GM23338 (cell line): ENCODE measurements at regions not wholly inside any gene's neighbourhood (a gene's known extent, or its start where the extent isn't known, plus 50 kb on each side); places are given as distances from the start of the nearest gene placed in this dataset.

Experiments
- CREB1 ChIP-seq: fragments of 250-450 bp; sonication (Bioruptor Pico); IDR thresholded peaks from 2 replicates; pipeline ENCODE4 v1.5.0; 2020; ENCODE audit warnings: low read depth, mild to moderate bottlenecking, moderate library complexity
- CTCF ChIP-seq, 2 experiments: fragments of 200-600 bp in 1 of 2; sonication (generic) in 1 of 2; conservative IDR thresholded peaks; 2 replicates each; pipeline versions ENCODE4 v1.5.1 to v1.6.1; 2016 to 2017; ENCODE audit warnings: antibody characterized with exemption in 2 of 2, low read depth in 2 of 2, mild to moderate bottlenecking in 2 of 2, moderate library complexity in 1 of 2
- EZH2 ChIP-seq: fragments of 200-600 bp; sonication (generic); IDR thresholded peaks from one replicate; pipeline ENCODE4 v1.8.0; 2017; ENCODE audit warnings: antibody characterized with exemption, mild to moderate bottlenecking, low read depth; ENCODE audit not compliant: unreplicated experiment
- EZH2phosphoT487 ChIP-seq: fragments of 200-600 bp; sonication (generic); IDR thresholded peaks from one replicate; pipeline ENCODE4 v1.8.1; 2018; ENCODE audit warnings: antibody characterized with exemption; ENCODE audit not compliant: unreplicated experiment
- JUNB ChIP-seq: IDR thresholded peaks from one replicate; pipeline ENCODE4 v1.6.1; 2016; ENCODE audit warnings: antibody characterized with exemption; ENCODE audit not compliant: unreplicated experiment
- NANOG ChIP-seq: IDR thresholded peaks from 2 replicates; pipeline ENCODE4 v1.6.1; 2016; ENCODE audit warnings: antibody characterized with exemption, borderline replicate concordance
- POLR2AphosphoS5 ChIP-seq: IDR thresholded peaks from 2 replicates; pipeline ENCODE4 v1.6.1; 2016; ENCODE audit warnings: antibody characterized with exemption, low read depth
- TF ChIP-seq, protein P1 (sequence below): IDR thresholded peaks from one replicate; pipeline ENCODE4 v1.6.1; 2018; ENCODE audit warnings: antibody characterized with exemption; ENCODE audit not compliant: unreplicated experiment

DNA sequence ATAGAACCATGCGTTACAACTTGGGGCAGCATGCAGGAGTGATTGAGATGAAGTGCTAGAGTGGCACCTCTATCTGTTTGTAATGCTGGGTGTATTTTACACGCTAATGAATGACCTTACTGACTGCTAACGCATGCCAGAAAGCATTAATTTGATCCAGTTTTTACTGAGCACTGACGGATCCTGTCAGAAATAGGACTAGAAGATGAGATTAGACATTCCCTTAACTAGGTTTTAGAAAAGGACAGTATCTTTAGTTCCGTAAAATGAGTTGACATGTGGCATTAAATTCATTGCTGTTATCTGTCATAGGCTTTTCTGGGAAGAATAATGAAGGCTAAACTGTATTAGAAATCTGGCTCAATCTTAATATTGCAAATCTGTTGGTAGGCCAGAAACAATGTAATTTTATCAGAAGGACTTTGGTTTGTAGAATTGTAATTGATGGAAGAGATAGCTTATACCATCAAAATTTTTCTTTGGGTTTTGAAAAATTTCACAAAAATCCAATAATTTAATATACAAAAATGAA lies 140.4 kb upstream of the WDFY3 start:
- no peak for TF ChIP-seq CTCF (conservative IDR thresholded peaks at IDR 0.05; ENCODE audit: low read depth in 2 of 2)
- no peak for TF ChIP-seq EZH2phosphoT487
- TF ChIP-seq CREB1: no peak
- no peak for TF ChIP-seq NANOG
- TF ChIP-seq EZH2: no peak
- no peak for TF ChIP-seq POLR2AphosphoS5
- TF ChIP-seq, protein P1, sequence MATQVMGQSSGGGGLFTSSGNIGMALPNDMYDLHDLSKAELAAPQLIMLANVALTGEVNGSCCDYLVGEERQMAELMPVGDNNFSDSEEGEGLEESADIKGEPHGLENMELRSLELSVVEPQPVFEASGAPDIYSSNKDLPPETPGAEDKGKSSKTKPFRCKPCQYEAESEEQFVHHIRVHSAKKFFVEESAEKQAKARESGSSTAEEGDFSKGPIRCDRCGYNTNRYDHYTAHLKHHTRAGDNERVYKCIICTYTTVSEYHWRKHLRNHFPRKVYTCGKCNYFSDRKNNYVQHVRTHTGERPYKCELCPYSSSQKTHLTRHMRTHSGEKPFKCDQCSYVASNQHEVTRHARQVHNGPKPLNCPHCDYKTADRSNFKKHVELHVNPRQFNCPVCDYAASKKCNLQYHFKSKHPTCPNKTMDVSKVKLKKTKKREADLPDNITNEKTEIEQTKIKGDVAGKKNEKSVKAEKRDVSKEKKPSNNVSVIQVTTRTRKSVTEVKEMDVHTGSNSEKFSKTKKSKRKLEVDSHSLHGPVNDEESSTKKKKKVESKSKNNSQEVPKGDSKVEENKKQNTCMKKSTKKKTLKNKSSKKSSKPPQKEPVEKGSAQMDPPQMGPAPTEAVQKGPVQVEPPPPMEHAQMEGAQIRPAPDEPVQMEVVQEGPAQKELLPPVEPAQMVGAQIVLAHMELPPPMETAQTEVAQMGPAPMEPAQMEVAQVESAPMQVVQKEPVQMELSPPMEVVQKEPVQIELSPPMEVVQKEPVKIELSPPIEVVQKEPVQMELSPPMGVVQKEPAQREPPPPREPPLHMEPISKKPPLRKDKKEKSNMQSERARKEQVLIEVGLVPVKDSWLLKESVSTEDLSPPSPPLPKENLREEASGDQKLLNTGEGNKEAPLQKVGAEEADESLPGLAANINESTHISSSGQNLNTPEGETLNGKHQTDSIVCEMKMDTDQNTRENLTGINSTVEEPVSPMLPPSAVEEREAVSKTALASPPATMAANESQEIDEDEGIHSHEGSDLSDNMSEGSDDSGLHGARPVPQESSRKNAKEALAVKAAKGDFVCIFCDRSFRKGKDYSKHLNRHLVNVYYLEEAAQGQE: no peak
- TF ChIP-seq JUNB: no peak
